PC-3 (cell line): ENCODE measurements at regions not wholly inside any gene's neighbourhood (a gene's known extent, or its start where the extent isn't known, plus 50 kb on each side); places are given as distances from the start of the nearest gene placed in this dataset.

Source experiments
- ATAC-seq: fragments of 200-7000 bp; cut with Tn5 transposase; 2 replicates; pipeline ENCODE4 v1.9.1; 2020; ENCODE audit warnings: mild to moderate bottlenecking, moderate library complexity
- BruUV-seq: library from RNA; stranded (reverse); fragments of 400-500 nt; replicated peaks from 2 replicates; lab custom pipeline; 2021; lab: Mats Ljungman, UMichigan
- CTCF ChIA-PET: fragments of 300-600 bp; sonication (Branson Sonifier 250); formaldehyde crosslinking; loops from one replicate; lab custom pipeline; 2022; ENCODE audit warnings: antibody characterized with exemption; lab: Charles Lee
- POLR2A ChIA-PET: fragments of 300-600 bp; sonication (Branson Sonifier 250); formaldehyde crosslinking; loops from one replicate; lab custom pipeline; 2022; ENCODE audit warnings: antibody characterized with exemption; ENCODE audit not compliant: unreplicated experiment; lab: Charles Lee
- DNase-seq: peaks from one replicate; pipeline ENCODE4 v3.0.0-alpha.2; 2015
- H2AFZ ChIP-seq: fragments of 300-600 bp; sonication (generic); 2 replicates; pipeline ENCODE4 v1.6.0; 2016; ENCODE audit warnings: antibody characterized with exemption, low read length
- H3F3A ChIP-seq: fragments of 300-600 bp; sonication (generic); one replicate; pipeline ENCODE4 v1.6.0; 2017; ENCODE audit warnings: antibody characterized with exemption, low read length, control low read depth, mild to moderate bottlenecking; ENCODE audit not compliant: unreplicated experiment
- H3K27ac ChIP-seq: fragments of 300-600 bp; sonication (generic); 2 replicates; pipeline ENCODE4 v1.5.1; 2016; ENCODE audit warnings: mild to moderate bottlenecking, low read length
- H3K27me3 ChIP-seq: fragments of 300-600 bp; sonication (generic); 2 replicates; pipeline ENCODE4 v1.6.1; 2016; ENCODE audit warnings: low read length, mixed read lengths
- H3K36me3 ChIP-seq: fragments of 300-600 bp; sonication (generic); 2 replicates; pipeline ENCODE4 v1.6.1; 2016; ENCODE audit warnings: low read depth, mixed run types, low read length, mixed read lengths
- H3K4me1 ChIP-seq: fragments of 300-600 bp; sonication (generic); 2 replicates; pipeline ENCODE4 v1.5.1; 2016; ENCODE audit warnings: low read length; ENCODE audit not compliant: insufficient read depth
- H3K4me2 ChIP-seq: fragments of 300-600 bp; sonication (generic); 2 replicates; pipeline ENCODE4 v1.6.0; 2016; ENCODE audit warnings: low read length
- H3K4me3 ChIP-seq: fragments of 300-600 bp; sonication (generic); 2 replicates; pipeline ENCODE4 v1.5.1; 2016; ENCODE audit warnings: mild to moderate bottlenecking, low read length, mixed read lengths
- H3K79me2 ChIP-seq: fragments of 300-600 bp; sonication (generic); 2 replicates; pipeline ENCODE4 v1.6.1; 2017; ENCODE audit warnings: low read length, mixed read lengths
- H3K9ac ChIP-seq: fragments of 300-600 bp; sonication (generic); 2 replicates; pipeline ENCODE4 v1.6.0; 2016; ENCODE audit warnings: mild to moderate bottlenecking, low read length
- H3K9me2 ChIP-seq: fragments of 300-600 bp; sonication (generic); replicated peaks from 2 replicates; pipeline ENCODE4 v1.6.1; 2016; ENCODE audit warnings: mixed run types, low read length, mixed read lengths
- H3K9me3 ChIP-seq: fragments of 300-600 bp; sonication (generic); 2 replicates; pipeline ENCODE4 v1.6.1; 2016; ENCODE audit warnings: low read length, mixed read lengths
- H4K20me1 ChIP-seq: fragments of 300-600 bp; sonication (generic); 2 replicates; pipeline ENCODE4 v1.6.1; 2016; ENCODE audit warnings: low read length, mixed read lengths
- CTCF ChIP-seq: fragments of 300-600 bp; sonication (generic); conservative IDR thresholded peaks from 2 replicates; pipeline ENCODE4 v1.5.1; 2017; ENCODE audit warnings: antibody characterized with exemption, low read depth, mild to moderate bottlenecking, low read length
- EZH2 ChIP-seq: fragments of 300-600 bp; sonication (generic); IDR thresholded peaks from one replicate; pipeline ENCODE4 v1.6.1; 2017; ENCODE audit warnings: antibody characterized with exemption, mild to moderate bottlenecking, low read length; ENCODE audit not compliant: unreplicated experiment
- EZH2phosphoT487 ChIP-seq: fragments of 300-600 bp; sonication (generic); IDR thresholded peaks from 2 replicates; pipeline ENCODE4 v1.6.1; 2018; ENCODE audit warnings: mild to moderate bottlenecking, antibody characterized with exemption, low read length, borderline replicate concordance
- intact Hi-C: fragments of 100-400 bp; cut with micrococcal nuclease; formaldehyde crosslinking; loops from 2 replicates; pipeline ENCODE4 v1.9.0; 2023

GRCh38 chr13:34577051-34577450 is 365.0 kb upstream of the NBEA start:
- Histone ChIP-seq H3K9me2 (no peaks in the 10 kb centered on the region), H2AFZ (no peak overlapping the region), H3K4me1 (0 out of 2 replicates have a peak, but pooled peaks cover 7% of the 10 kb centered on the region), H3K4me2 (no peak overlapping the region), H3K36me3 (no peaks in the 10 kb centered on the region), H4K20me1 (no peaks in the 10 kb centered on the region), H3K27me3 (no peaks in the 10 kb centered on the region), H3K9ac (no peak overlapping the region), H3K27ac (no peak overlapping the region), H3F3A (no peaks in the 10 kb centered on the region), H3K9me3 (no peaks in the 10 kb centered on the region), H3K79me2 (no peaks in the 10 kb centered on the region), H3K4me3 (no peak overlapping the region)
- no TSS peak for BruUV-seq
- CTCF ChIA-PET, result no interaction called here
- ATAC-seq (no peak), DNase-seq (peak; percentile 8)
- intact Hi-C loops, result no loop called here
- POLR2A ChIA-PET, result no interaction called here
- TF ChIP-seq EZH2, result no peak
- TF ChIP-seq CTCF, result no peak
- TF ChIP-seq EZH2phosphoT487, result no peak

DNA sequence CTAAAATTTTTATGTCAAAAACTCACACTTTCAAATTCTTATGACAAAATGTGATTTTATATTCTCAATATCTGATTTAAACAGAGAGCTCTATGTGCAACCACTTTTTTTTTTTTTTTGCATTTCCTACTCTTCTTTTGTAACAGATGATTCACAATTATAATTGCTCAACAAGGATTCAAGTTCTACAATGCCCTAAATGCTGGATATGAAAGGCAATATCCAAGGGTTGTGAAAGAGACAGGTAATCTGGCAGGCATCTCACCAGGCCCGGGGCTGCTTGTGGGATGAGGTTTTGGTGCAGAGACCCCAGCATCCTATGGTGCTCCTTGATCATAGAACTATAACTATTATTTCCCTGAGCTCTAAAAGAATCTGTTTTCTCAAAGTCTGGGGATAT is 363.6 kb upstream of the NBEA start:
- no TSS peak for BruUV-seq
- ATAC-seq, result no peak
- ChIA-PET POLR2A (no interaction called here), CTCF (no interaction called here)
- Histone ChIP-seq H3K4me3 (no peak overlapping the region), H3K4me2 (no peak overlapping the region), H3K9me3 (no peaks in the 10 kb centered on the region), H2AFZ (no peak overlapping the region), H3K4me1 (0 out of 2 replicates have a peak, but pooled peaks cover 7% of the 10 kb centered on the region), H3F3A (no peaks in the 10 kb centered on the region), H3K79me2 (no peaks in the 10 kb centered on the region), H4K20me1 (no peaks in the 10 kb centered on the region), H3K9ac (no peak overlapping the region), H3K27ac (no peak overlapping the region), H3K9me2 (no peaks in the 10 kb centered on the region), H3K27me3 (no peaks in the 10 kb centered on the region), H3K36me3 (no peaks in the 10 kb centered on the region)
- DNase-seq, result peak; percentile 48
- intact Hi-C loops, result no loop called here
- TF ChIP-seq EZH2, result no peak
- TF ChIP-seq EZH2phosphoT487, result no peak
- no peak for TF ChIP-seq CTCF

DNA sequence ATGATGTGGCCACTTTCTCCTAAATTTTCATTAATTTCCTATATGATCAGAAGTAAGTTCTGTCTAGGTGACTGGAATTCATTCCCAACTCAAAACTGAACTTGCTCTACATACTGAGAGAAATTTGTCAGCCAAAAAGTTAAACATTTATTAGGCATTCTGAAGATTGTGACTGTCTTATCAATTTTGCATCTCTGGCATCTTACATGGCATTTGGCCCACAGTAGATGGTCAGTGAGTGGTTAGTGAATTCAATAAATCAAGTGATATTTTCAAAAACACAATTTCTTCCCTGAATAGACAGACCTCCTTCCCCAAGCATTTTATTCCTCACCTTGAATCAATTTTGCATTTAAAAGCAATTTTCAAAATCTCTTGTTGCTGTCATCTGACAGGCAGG is 363.2 kb upstream of the NBEA start:
- H3K27ac ChIP-seq, result no peak overlapping the region
- H3F3A ChIP-seq, result no peaks in the 10 kb centered on the region
- no peak overlapping the region for H3K4me3 ChIP-seq
- no peaks in the 10 kb centered on the region for H4K20me1 ChIP-seq
- POLR2A ChIA-PET, result no interaction called here
- TF ChIP-seq EZH2phosphoT487, result no peak
- no peak for TF ChIP-seq EZH2
- no peak for TF ChIP-seq CTCF
- 0 out of 2 replicates have a peak, but pooled peaks cover 7% of the 10 kb centered on the region for H3K4me1 ChIP-seq
- no peaks in the 10 kb centered on the region for H3K9me2 ChIP-seq
- CTCF ChIA-PET, result no interaction called here
- no peaks in the 10 kb centered on the region for H3K27me3 ChIP-seq
- DNase-seq (no peak), ATAC-seq (no peak)
- no peaks in the 10 kb centered on the region for H3K36me3 ChIP-seq
- no peak overlapping the region for H2AFZ ChIP-seq
- BruUV-seq, result no TSS peak
- intact Hi-C loops, result no loop called here
- H3K4me2 ChIP-seq, result no peak overlapping the region
- H3K9ac ChIP-seq, result no peak overlapping the region
- no peaks in the 10 kb centered on the region for H3K79me2 ChIP-seq
- H3K9me3 ChIP-seq, result no peaks in the 10 kb centered on the region
